ENCODE measurements at regions not wholly inside any gene's neighbourhood (a gene's known extent, or its start where the extent isn't known, plus 50 kb on each side); places are given as distances from the start of the nearest gene placed in this dataset.

- Histone ChIP-seq H4K20me1 (replicated peaks; ENCODE audit: control insufficient read depth, extremely low read depth, insufficient read depth, low read length) (no peaks in the 10 kb centered on the region), H3K4me3 (replicated peaks in 1 of 3; ENCODE audit: insufficient read depth in 1 of 3, low read depth in 1 of 3, low read length in 3 of 3) (no peak overlapping the region), H3K9me1 (replicated peaks; ENCODE audit: control insufficient read depth, extremely low read depth, insufficient read depth, low read length) (no peaks in the 10 kb centered on the region), H3K9me3 (replicated peaks; ENCODE audit: control insufficient read depth, insufficient read depth, low read length) (no peaks in the 10 kb centered on the region), H3K4me1 (ENCODE audit: control insufficient read depth, extremely low read depth, insufficient read depth, low read length) (no peaks in the 10 kb centered on the region), H3K27me3 (ENCODE audit: control insufficient read depth in 2 of 2, insufficient read depth in 2 of 2, low read length in 2 of 2) (no peaks in the 10 kb centered on the region), H3K27ac (ENCODE audit: insufficient read depth, low read depth, low read length) (no peak overlapping the region), H3K4me2 (ENCODE audit: insufficient read depth, low read length) (no peak overlapping the region), H3K36me3 (ENCODE audit: control insufficient read depth in 2 of 2, extremely low read depth in 1 of 2, insufficient read depth in 2 of 2, low read length in 2 of 2) (no peaks in the 10 kb centered on the region), H3K79me2 (ENCODE audit: control insufficient read depth, insufficient read depth, low read length) (no peaks in the 10 kb centered on the region), H2AFZ (ENCODE audit: low read depth, low read length) (no peak overlapping the region), H3K9ac (replicated peaks; ENCODE audit: extremely low read depth, insufficient read depth, low read length) (no peak overlapping the region)
- intact Hi-C loops (cut with micrococcal nuclease): no loop called here
- ChIA-PET CTCF (no interaction called here), POLR2A (no interaction called here)
- dilution Hi-C loops (cut with MboI; ENCODE audit: extremely low pct_ligation_motif_present, low sequenced_read_pairs): no loop called here
- TF ChIP-seq POLR2AphosphoS5 (IDR thresholded peaks at IDR 0.05; ENCODE audit: insufficient read depth, low read depth, low read length) (no peak), FOS (IDR thresholded peaks at IDR 0.05; ENCODE audit: borderline replicate concordance, insufficient read depth, low read length) (no peak), GATA2 (IDR thresholded peaks at IDR 0.05; ENCODE audit: insufficient read depth, insufficient read length, low read depth, low read length) (no peak), JUN (IDR thresholded peaks at IDR 0.05; ENCODE audit: borderline replicate concordance, insufficient read depth, insufficient read length, low read depth) (no peak), MYC (IDR thresholded peaks at IDR 0.05; ENCODE audit: low read depth, low read length) (no peak), POLR2A (IDR thresholded peaks at IDR 0.05; ENCODE audit: low read depth, low read length) (no peak), MAX (IDR thresholded peaks at IDR 0.05; ENCODE audit: insufficient read depth, insufficient read length) (no peak)
- no peak for DNase-seq (ENCODE audit: low read depth, low spot score)
- no peak for FAIRE-seq
- no TSS peak for BruUV-seq (replicated peaks)
These were observed 295.1 kb downstream of the ASXL3 start for GRCh38 chr18:33873112-33873511.

DNA sequence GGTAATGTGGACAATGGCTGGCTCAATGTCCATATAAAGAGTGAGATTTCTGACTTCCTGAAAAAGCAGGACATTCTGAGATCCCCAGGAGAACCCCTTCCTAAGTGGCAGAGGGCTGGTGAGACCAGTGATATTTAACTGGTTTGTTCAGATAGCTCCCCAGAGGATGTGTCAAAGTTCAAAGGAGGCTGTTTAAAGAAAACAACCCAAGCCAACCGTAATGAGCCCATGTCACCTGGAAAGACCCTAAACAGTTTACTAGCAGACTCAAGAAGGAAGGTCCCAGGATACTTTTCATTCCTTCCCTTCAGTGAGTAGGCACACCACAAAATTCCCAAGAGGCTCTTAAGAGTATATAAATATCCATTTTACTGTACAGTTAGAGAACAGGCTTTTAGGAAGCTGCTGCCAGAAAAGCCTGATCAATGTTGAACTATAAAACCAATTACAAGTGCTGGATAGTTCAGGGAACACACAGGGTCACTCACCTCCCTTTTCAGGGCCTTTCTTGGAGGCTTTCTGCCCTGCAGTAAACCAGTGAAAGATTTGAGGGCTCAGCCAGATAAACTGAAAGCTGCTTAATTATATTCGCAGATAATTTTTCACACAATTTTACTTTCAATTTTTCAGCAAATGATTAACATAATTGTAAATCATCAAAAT is 293.5 kb downstream of the ASXL3 start:
- Histone ChIP-seq H3K79me2 (ENCODE audit: control insufficient read depth, insufficient read depth, low read length) (no peaks in the 10 kb centered on the region), H3K4me3 (replicated peaks in 1 of 3; ENCODE audit: insufficient read depth in 1 of 3, low read depth in 1 of 3, low read length in 3 of 3) (no peak overlapping the region), H3K27ac (ENCODE audit: insufficient read depth, low read depth, low read length) (no peak overlapping the region), H3K9ac (replicated peaks; ENCODE audit: extremely low read depth, insufficient read depth, low read length) (no peak overlapping the region), H2AFZ (ENCODE audit: low read depth, low read length) (no peak overlapping the region), H3K9me1 (replicated peaks; ENCODE audit: control insufficient read depth, extremely low read depth, insufficient read depth, low read length) (no peaks in the 10 kb centered on the region), H3K27me3 (ENCODE audit: control insufficient read depth in 2 of 2, insufficient read depth in 2 of 2, low read length in 2 of 2) (no peaks in the 10 kb centered on the region), H4K20me1 (replicated peaks; ENCODE audit: control insufficient read depth, extremely low read depth, insufficient read depth, low read length) (no peaks in the 10 kb centered on the region), H3K4me1 (ENCODE audit: control insufficient read depth, extremely low read depth, insufficient read depth, low read length) (no peaks in the 10 kb centered on the region), H3K36me3 (ENCODE audit: control insufficient read depth in 2 of 2, extremely low read depth in 1 of 2, insufficient read depth in 2 of 2, low read length in 2 of 2) (no peaks in the 10 kb centered on the region), H3K9me3 (replicated peaks; ENCODE audit: control insufficient read depth, insufficient read depth, low read length) (no peaks in the 10 kb centered on the region), H3K4me2 (ENCODE audit: insufficient read depth, low read length) (no peak overlapping the region)
- intact Hi-C loops (cut with micrococcal nuclease): no loop called here
- TF ChIP-seq CTCF (IDR thresholded peaks at IDR 0.05; ENCODE audit: extremely low read depth in 1 of 2, insufficient read depth in 1 of 2, low read depth in 1 of 2, low read length in 2 of 2): no peak
- TF ChIP-seq FOS (IDR thresholded peaks at IDR 0.05; ENCODE audit: borderline replicate concordance, insufficient read depth, low read length): no peak
- no peak for TF ChIP-seq GATA2 (IDR thresholded peaks at IDR 0.05; ENCODE audit: insufficient read depth, insufficient read length, low read depth, low read length)
- no peak for TF ChIP-seq MYC (IDR thresholded peaks at IDR 0.05; ENCODE audit: low read depth, low read length)
- TF ChIP-seq MAX (IDR thresholded peaks at IDR 0.05; ENCODE audit: insufficient read depth, insufficient read length): no peak
- no peak for TF ChIP-seq EZH2 (IDR thresholded peaks at IDR 0.05; ENCODE audit: borderline replicate concordance, low read depth, low read length, severe bottlenecking)
- no peak for TF ChIP-seq JUN (IDR thresholded peaks at IDR 0.05; ENCODE audit: borderline replicate concordance, insufficient read depth, insufficient read length, low read depth)
- TF ChIP-seq POLR2A (IDR thresholded peaks at IDR 0.05; ENCODE audit: low read depth, low read length): no peak
- TF ChIP-seq POLR2AphosphoS5 (IDR thresholded peaks at IDR 0.05; ENCODE audit: insufficient read depth, low read depth, low read length): no peak
- POLR2A ChIA-PET: no interaction called here
- BruUV-seq (replicated peaks): no TSS peak
- CTCF ChIA-PET: interaction anchor here (0.7 kb wide), 1 partner anchor 251 kb away, joined by 3 read pairs; no protein-coding TSS in a partner anchor
- FAIRE-seq: no peak
- DNase-seq (ENCODE audit: low read depth, low spot score): no peak
- dilution Hi-C loops (cut with MboI; ENCODE audit: extremely low pct_ligation_motif_present, low sequenced_read_pairs): no loop called here

Data from endothelial cell of umbilical vein (primary cell).